B cell (primary cell): ENCODE measurements at regions not wholly inside any gene's neighbourhood (a gene's known extent, or its start where the extent isn't known, plus 50 kb on each side); places are given as distances from the start of the nearest gene placed in this dataset.

Experiments used
- ATAC-seq: fragments of 200-7000 bp; cut with Tn5 transposase; one replicate; pipeline ENCODE4 v1.10.0; 2021; ENCODE audit warnings: low read depth, mild to moderate bottlenecking, moderate number of reproducible peaks, moderate library complexity
- CTCF ChIA-PET: fragments of 350-600 bp; sonication (Branson Sonifier 250); formaldehyde crosslinking; loops from one replicate; lab custom pipeline; 2021; ENCODE audit warnings: antibody characterized with exemption, inconsistent platforms; lab: Charles Lee
- POLR2A ChIA-PET: fragments of 350-600 bp; sonication (Branson Sonifier 250); formaldehyde crosslinking; loops from one replicate; lab custom pipeline; 2021; ENCODE audit warnings: antibody characterized with exemption; lab: Charles Lee
- DNase-seq: peaks from one replicate; pipeline ENCODE4 v3.0.0; 2013
- H2AFZ ChIP-seq: 2 replicates; pipeline ENCODE4 v1.6.1; 2012; ENCODE audit warnings: mild to moderate bottlenecking, low read depth, low read length; ENCODE audit not compliant: insufficient read depth, poor library complexity, severe bottlenecking
- H3K27ac ChIP-seq, 2 donors: 1 replicate in 1 of 2; 2 replicates in 1 of 2; pipeline ENCODE4 v1.5.1; 2012 to 2013; ENCODE audit warnings: low read length in 2 of 2, mild to moderate bottlenecking in 2 of 2, moderate library complexity in 1 of 2
- H3K27me3 ChIP-seq, 4 experiments: fragments of 200-600 bp in 1 of 4; sonication (generic) in 1 of 4; replicated peaks in 1 of 4; 1 replicate in 2 of 4; 2 replicates in 2 of 4; pipeline versions ENCODE4 v1.6.1 to v1.7.0; 2013 to 2016; ENCODE audit warnings: low read length in 3 of 4, mild to moderate bottlenecking in 2 of 4, mixed read lengths in 1 of 4, moderate library complexity in 1 of 4; ENCODE audit not compliant: insufficient read depth in 4 of 4, control insufficient read depth in 3 of 4; ENCODE audit errors: control extremely low read depth in 1 of 4
- H3K36me3 ChIP-seq, 2 experiments: replicated peaks in 1 of 2; 1 replicate in 1 of 2; 2 replicates in 1 of 2; pipeline versions ENCODE4 v1.6.1 to v1.7.1; 2013; ENCODE audit warnings: low read length in 1 of 2; ENCODE audit not compliant: insufficient read depth in 2 of 2, control insufficient read depth in 1 of 2; ENCODE audit errors: control extremely low read depth in 1 of 2, extremely low read depth in 1 of 2
- H3K4me1 ChIP-seq, 2 donors: fragments of 200-600 bp in 1 of 2; sonication (generic) in 1 of 2; 1 replicate in 1 of 2; 2 replicates in 1 of 2; pipeline versions ENCODE4 v1.5.1 to v1.6.1; 2013 to 2017; ENCODE audit warnings: low read length in 2 of 2; ENCODE audit not compliant: control insufficient read depth in 2 of 2, insufficient read depth in 2 of 2
- H3K4me2 ChIP-seq: replicated peaks from 2 replicates; pipeline ENCODE3; 2012; ENCODE audit warnings: mild to moderate bottlenecking, low read depth, low read length; ENCODE audit not compliant: poor library complexity, severe bottlenecking
- H3K4me3 ChIP-seq, 5 experiments: fragments of 200-600 bp in 1 of 5; sonication (generic) in 1 of 5; 1 replicate in 3 of 5; 2 replicates in 2 of 5; pipeline versions ENCODE4 v1.5.1 to v1.7.0; 2011 to 2016; ENCODE audit warnings: low read length in 4 of 5, mild to moderate bottlenecking in 4 of 5, low read depth in 2 of 5, control low read depth in 1 of 5, moderate library complexity in 1 of 5; ENCODE audit not compliant: insufficient read depth in 1 of 5; ENCODE audit errors: control extremely low read depth in 1 of 5, extremely low read depth in 1 of 5
- H3K79me2 ChIP-seq: fragments of 200-600 bp; sonication (generic); one replicate; pipeline ENCODE4 v1.6.0; 2016; ENCODE audit warnings: low read length; ENCODE audit not compliant: control insufficient read depth, insufficient read depth
- H3K9ac ChIP-seq: fragments of 200-600 bp; sonication (generic); 2 replicates; pipeline ENCODE4 v1.6.1; 2017; ENCODE audit warnings: mild to moderate bottlenecking, low read length, moderate library complexity
- H3K9me3 ChIP-seq, 3 donors: one replicate each; pipeline versions ENCODE4 v1.6.1 to v1.7.1; 2013; ENCODE audit warnings: low read length in 2 of 3; ENCODE audit not compliant: control insufficient read depth in 2 of 3, insufficient read depth in 1 of 3; ENCODE audit errors: control extremely low read depth in 1 of 3
- H4K20me1 ChIP-seq: 2 replicates; pipeline ENCODE4 v1.6.0; 2012; ENCODE audit warnings: mild to moderate bottlenecking, low read length; ENCODE audit not compliant: insufficient read depth, control insufficient read depth, poor library complexity, severe bottlenecking
- H3K27ac Mint-ChIP-seq: one replicate; pipeline ENCODE4 v1.8.0; 2021; ENCODE audit warnings: mixed read lengths
- H3K27me3 Mint-ChIP-seq: one replicate; pipeline ENCODE4 v1.8.0; 2021; ENCODE audit warnings: mixed read lengths
- H3K4me1 Mint-ChIP-seq: one replicate; pipeline ENCODE4 v1.8.0; 2021; ENCODE audit warnings: mixed read lengths
- H3K4me3 Mint-ChIP-seq: one replicate; pipeline ENCODE4 v1.8.0; 2021; ENCODE audit warnings: mixed read lengths
- H3K9me3 Mint-ChIP-seq: one replicate; pipeline ENCODE4 v1.8.0; 2022; ENCODE audit warnings: mixed read lengths; ENCODE audit not compliant: insufficient read depth
- CTCF ChIP-seq: fragments of 200-600 bp; IDR thresholded peaks from one replicate; pipeline ENCODE4 v1.8.0; 2022; ENCODE audit warnings: antibody characterized with exemption, mild to moderate bottlenecking
- EZH2 ChIP-seq: IDR thresholded peaks from 2 replicates; pipeline ENCODE4 v1.6.1; 2012; ENCODE audit warnings: borderline replicate concordance, low read depth, mild to moderate bottlenecking, moderate library complexity, low read length; ENCODE audit not compliant: insufficient read depth, poor library complexity, severe bottlenecking
- WGBS: methylation state at CpG from one replicate; pipeline ENCODE4 v1.1.5; 2013; ENCODE audit warnings: missing lambda C conversion rate; ENCODE audit not compliant: insufficient coverage; 5-methylcytosine and 5-hydroxymethylcytosine counted together
- intact Hi-C: fragments of 100-400 bp; cut with micrococcal nuclease; formaldehyde crosslinking; loops from one replicate; pipeline ENCODE4 v1.10.0; 2022

GRCh38 chr13:107407074-107407473 is 808.3 kb downstream of the LIG4 start:
- Mint-ChIP-seq H3K27me3 (no peaks in the 10 kb centered on the region), H3K4me3 (no peak overlapping the region), H3K9me3 (peaks cover 9% of the 10 kb centered on the region), H3K27ac (no peak overlapping the region), H3K4me1 (no peaks in the 10 kb centered on the region)
- Histone ChIP-seq H3K4me3 (no peak overlapping the region), H3K4me1 (no peaks in the 10 kb centered on the region), H3K79me2 (no peaks in the 10 kb centered on the region), H4K20me1 (no peaks in the 10 kb centered on the region), H3K9ac (no peak overlapping the region), H3K9me3 (peaks cover 0 to 3% (median 0%) of the 10 kb centered on the region in 3 donors), H3K27ac (no peak overlapping the region), H3K27me3 (no peaks in the 10 kb centered on the region), H2AFZ (no peak overlapping the region), H3K36me3 (no peaks in the 10 kb centered on the region), H3K4me2 (no peak overlapping the region)
- WGBS: 100% methylated on average over 1 of the region's 3 CpGs
- ATAC-seq (no peak), DNase-seq (no peak)
- CTCF ChIA-PET: no interaction called here
- intact Hi-C loops: no loop called here
- TF ChIP-seq CTCF (no peak), EZH2 (no peak)
- POLR2A ChIA-PET: no interaction called here

- ChIA-PET CTCF (no interaction called here), POLR2A (no interaction called here)
- no peak overlapping the region for H3K27ac Mint-ChIP-seq
- Histone ChIP-seq H3K4me3 (no peak overlapping the region), H3K4me1 (no peaks in the 10 kb centered on the region), H4K20me1 (no peaks in the 10 kb centered on the region), H3K27ac (no peak overlapping the region), H3K4me2 (no peak overlapping the region), H3K36me3 (no peaks in the 10 kb centered on the region), H3K27me3 (no peaks in the 10 kb centered on the region), H3K9ac (no peak overlapping the region), H3K9me3 (no peaks in the 10 kb centered on the region), H3K79me2 (no peaks in the 10 kb centered on the region), H2AFZ (no peak overlapping the region)
- WGBS: 92% methylated on average over 6 of the region's 7 CpGs
- TF ChIP-seq EZH2 (no peak), CTCF (no peak)
- intact Hi-C loops: no loop called here
- DNase-seq (no peak), ATAC-seq (no peak)
- H3K4me1 Mint-ChIP-seq: no peaks in the 10 kb centered on the region
- no peak overlapping the region for H3K4me3 Mint-ChIP-seq
- no peaks in the 10 kb centered on the region for H3K9me3 Mint-ChIP-seq
- no peaks in the 10 kb centered on the region for H3K27me3 Mint-ChIP-seq
These were observed 819.2 kb downstream of the LIG4 start for GRCh38 chr13:107395927-107396662.
